HEK293T (cell line): ENCODE measurements at regions not wholly inside any gene's neighbourhood (a gene's known extent, or its start where the extent isn't known, plus 50 kb on each side); places are given as distances from the start of the nearest gene placed in this dataset.

Experiments
- ARNT ChIP-seq: fragments of 450-650 bp; IDR thresholded peaks from 2 replicates; pipeline ENCODE4 v1.6.1; 2017; ENCODE audit warnings: mild to moderate bottlenecking
- BHLHE40 ChIP-seq: fragments of 450-650 bp; IDR thresholded peaks from 2 replicates; pipeline ENCODE4 v1.6.1; 2016; ENCODE audit warnings: mild to moderate bottlenecking, moderate library complexity, borderline replicate concordance
- FOXM1 ChIP-seq: fragments of 450-650 bp; IDR thresholded peaks from 2 replicates; pipeline ENCODE4 v1.6.1; 2017; ENCODE audit warnings: mild to moderate bottlenecking, borderline replicate concordance
- SUZ12 ChIP-seq: fragments of 450-650 bp; IDR thresholded peaks from 2 replicates; pipeline ENCODE4 v1.6.1; 2016; ENCODE audit warnings: mild to moderate bottlenecking
- TARDBP ChIP-seq: fragments of 450-650 bp; IDR thresholded peaks from 2 replicates; pipeline ENCODE4 v1.6.1; 2016

GRCh38 chr18:61198486-61198885 is 134.7 kb upstream of the CDH20 start:
- TF ChIP-seq FOXM1 (no peak), BHLHE40 (no peak), ARNT (no peak), SUZ12 (no peak), TARDBP (no peak)
